ENCODE measurements at regions not wholly inside any gene's neighbourhood (a gene's known extent, or its start where the extent isn't known, plus 50 kb on each side); places are given as distances from the start of the nearest gene placed in this dataset.
A peak's percentile ranks its signal among the peaks of the same experiment; 100 is the strongest.

DNA sequence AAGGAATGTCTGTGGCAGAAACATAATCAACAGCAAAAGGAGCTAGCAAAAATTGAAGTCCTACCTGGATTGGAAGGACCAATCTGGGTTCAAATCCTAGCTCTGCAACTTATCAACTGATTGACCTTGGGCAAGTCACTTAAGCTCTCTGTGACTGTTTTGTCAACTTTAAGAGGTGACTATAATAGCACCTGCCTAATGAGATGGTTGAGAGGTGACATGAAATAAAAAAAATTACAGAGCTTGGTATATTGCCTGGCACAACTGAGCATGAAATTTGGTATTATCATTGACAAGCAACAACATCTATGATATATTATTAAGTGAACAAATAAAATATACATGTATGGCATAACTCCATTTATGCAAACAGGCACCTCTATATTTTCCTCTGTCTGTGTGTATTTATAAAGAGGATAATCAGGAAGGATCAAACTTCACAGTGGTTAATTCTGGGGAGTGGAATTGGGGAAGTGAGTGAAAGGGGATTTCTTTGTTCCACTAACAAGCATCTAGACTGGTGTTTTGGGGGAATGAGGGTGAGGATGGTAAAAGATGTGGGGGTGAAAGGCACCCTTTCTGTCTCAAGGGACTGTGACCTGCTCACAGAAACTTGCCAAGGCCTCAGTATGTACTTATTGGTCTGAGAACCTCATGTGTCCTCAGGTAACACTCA lies 132.8 kb upstream of the SERTAD2 start:
- no peak overlapping the region for H3K27ac Mint-ChIP-seq (ENCODE audit: unreplicated experiment)
- H3K36me3 Mint-ChIP-seq (ENCODE audit: low read depth): no peaks in the 10 kb centered on the region
- no peaks in the 10 kb centered on the region for H3K4me1 Mint-ChIP-seq
- H3K27me3 Mint-ChIP-seq (ENCODE audit: low read depth): no peaks in the 10 kb centered on the region
- H3K4me3 Mint-ChIP-seq: no peak overlapping the region
- TF ChIP-seq, protein P1, sequence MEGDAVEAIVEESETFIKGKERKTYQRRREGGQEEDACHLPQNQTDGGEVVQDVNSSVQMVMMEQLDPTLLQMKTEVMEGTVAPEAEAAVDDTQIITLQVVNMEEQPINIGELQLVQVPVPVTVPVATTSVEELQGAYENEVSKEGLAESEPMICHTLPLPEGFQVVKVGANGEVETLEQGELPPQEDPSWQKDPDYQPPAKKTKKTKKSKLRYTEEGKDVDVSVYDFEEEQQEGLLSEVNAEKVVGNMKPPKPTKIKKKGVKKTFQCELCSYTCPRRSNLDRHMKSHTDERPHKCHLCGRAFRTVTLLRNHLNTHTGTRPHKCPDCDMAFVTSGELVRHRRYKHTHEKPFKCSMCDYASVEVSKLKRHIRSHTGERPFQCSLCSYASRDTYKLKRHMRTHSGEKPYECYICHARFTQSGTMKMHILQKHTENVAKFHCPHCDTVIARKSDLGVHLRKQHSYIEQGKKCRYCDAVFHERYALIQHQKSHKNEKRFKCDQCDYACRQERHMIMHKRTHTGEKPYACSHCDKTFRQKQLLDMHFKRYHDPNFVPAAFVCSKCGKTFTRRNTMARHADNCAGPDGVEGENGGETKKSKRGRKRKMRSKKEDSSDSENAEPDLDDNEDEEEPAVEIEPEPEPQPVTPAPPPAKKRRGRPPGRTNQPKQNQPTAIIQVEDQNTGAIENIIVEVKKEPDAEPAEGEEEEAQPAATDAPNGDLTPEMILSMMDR (conservative IDR thresholded peaks at IDR 0.05): no peak
- no peak for DNase-seq (ENCODE audit: low read depth, low spot score)
- H3K9me3 Mint-ChIP-seq: no peaks in the 10 kb centered on the region

DNA sequence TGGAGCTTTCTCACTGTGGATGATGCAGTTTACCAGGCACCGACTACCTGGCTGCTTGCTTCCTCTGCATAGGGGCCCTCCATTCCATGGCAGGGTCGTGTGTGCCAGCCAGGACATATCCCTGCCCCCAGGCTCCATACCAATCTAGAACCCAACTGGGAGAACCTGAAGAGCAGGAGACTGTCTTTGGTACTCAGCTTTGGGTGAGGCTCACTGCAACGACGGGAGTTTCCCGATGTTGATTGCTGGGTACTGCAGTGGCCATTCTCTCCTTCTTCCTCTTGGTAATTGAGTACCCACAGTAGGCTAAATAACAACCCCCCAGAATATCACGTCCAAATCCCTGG lies 133.3 kb upstream of the SERTAD2 start:
- Mint-ChIP-seq H3K9me3 (no peaks in the 10 kb centered on the region), H3K4me1 (no peaks in the 10 kb centered on the region), H3K4me3 (no peak overlapping the region), H3K27ac (ENCODE audit: unreplicated experiment) (no peak overlapping the region), H3K27me3 (ENCODE audit: low read depth) (no peaks in the 10 kb centered on the region), H3K36me3 (ENCODE audit: low read depth) (no peaks in the 10 kb centered on the region)
- TF ChIP-seq, protein P1 (conservative IDR thresholded peaks at IDR 0.05): no peak
- no peak for DNase-seq (ENCODE audit: low read depth, low spot score)

DNA sequence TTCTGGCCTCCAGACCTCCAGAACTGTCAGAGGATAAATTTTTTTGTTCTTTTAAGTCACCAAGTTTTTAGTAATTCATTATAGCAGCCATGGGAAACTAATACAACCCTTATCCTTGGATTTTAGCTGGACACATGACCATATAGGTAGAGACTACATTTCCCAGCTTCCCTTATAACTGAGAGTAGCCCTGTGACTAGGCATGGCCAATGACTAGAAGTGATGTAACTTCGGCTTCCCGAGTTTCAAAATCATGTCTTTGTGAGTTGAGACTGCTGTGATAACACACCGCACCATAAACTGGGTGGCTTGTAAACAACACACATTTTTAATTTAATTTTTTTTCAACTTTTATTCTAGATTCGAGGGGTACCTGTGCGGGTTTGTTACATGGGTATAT lies 134.0 kb upstream of the SERTAD2 start:
- TF ChIP-seq, protein P1 (conservative IDR thresholded peaks at IDR 0.05): no peak
- Mint-ChIP-seq H3K4me1 (no peaks in the 10 kb centered on the region), H3K27me3 (ENCODE audit: low read depth) (no peaks in the 10 kb centered on the region), H3K36me3 (ENCODE audit: low read depth) (no peaks in the 10 kb centered on the region), H3K4me3 (no peak overlapping the region), H3K27ac (ENCODE audit: unreplicated experiment) (no peak overlapping the region), H3K9me3 (no peaks in the 10 kb centered on the region)
- DNase-seq (ENCODE audit: low read depth, low spot score): no peak

DNA sequence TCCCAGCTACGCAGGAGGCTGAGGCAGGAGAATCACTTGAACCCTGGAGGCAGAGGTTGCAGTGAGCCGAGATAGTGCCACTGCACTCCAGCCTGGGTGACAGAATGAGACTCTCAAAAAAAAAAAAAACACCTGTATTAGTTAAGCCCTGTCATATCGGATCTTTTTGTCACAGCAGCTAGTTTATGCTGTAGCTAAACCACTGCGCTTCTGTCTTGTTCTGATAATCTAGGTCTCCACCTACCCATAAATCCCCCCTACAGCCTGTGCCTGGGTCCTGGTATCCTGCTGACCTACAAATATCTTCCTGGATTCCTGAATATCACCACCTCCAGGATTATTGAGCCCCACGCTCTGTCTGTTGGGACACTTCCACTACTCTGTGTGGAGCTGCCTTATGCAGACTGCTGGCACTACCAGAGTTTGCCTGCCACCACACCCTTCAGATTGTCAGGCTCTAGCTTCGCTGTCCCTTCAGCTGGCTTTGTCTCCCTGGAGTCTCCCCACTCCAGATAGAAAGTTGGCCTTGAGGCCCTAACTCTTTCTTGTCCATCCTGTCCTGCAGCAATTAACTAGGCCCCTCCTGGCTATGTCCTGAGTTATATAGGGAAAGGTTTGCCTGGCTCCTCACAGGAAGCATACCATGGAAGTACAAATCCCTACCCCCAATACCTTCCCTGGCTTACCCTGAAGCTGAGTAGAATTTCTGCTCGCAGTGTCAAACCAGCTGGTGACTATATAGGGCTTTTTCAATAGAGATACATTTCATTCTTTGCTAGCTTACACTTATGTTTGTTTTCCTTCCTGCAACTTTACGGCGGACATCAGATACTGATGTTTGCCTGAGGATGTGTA lies 136.0 kb upstream of the SERTAD2 start:
- Mint-ChIP-seq H3K4me1 (no peaks in the 10 kb centered on the region), H3K9me3 (no peaks in the 10 kb centered on the region), H3K27ac (ENCODE audit: unreplicated experiment) (peak overlapping the region; percentile 80), H3K4me3 (no peak overlapping the region), H3K27me3 (ENCODE audit: low read depth) (peaks cover 2% of the 10 kb centered on the region), H3K36me3 (ENCODE audit: low read depth) (no peaks in the 10 kb centered on the region)
- TF ChIP-seq, protein P1 (conservative IDR thresholded peaks at IDR 0.05): no peak
- no peak for DNase-seq (ENCODE audit: low read depth, low spot score)

DNA sequence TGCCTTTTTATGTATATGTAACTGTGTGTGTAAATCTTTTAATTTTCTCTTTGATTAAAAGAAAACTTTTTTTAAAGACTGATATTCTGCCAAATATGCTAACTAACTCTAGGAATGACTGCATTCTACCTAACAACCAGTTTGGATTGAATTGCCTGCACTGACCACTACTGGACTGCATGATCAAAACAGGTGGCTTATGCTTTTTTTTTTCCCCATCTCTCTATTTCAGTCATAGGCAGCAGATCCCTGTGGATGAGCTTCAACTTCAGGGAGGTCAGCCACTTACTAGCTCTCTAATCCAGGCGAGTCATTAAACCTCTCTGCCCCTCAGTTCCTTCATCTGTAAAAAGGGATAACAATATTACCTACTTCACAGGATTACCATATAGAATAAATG lies 138.6 kb upstream of the SERTAD2 start:
- DNase-seq (ENCODE audit: low read depth, low spot score): no peak
- Mint-ChIP-seq H3K9me3 (no peaks in the 10 kb centered on the region), H3K4me1 (no peaks in the 10 kb centered on the region), H3K4me3 (no peak overlapping the region), H3K27me3 (ENCODE audit: low read depth) (peaks cover 2% of the 10 kb centered on the region), H3K36me3 (ENCODE audit: low read depth) (no peaks in the 10 kb centered on the region), H3K27ac (ENCODE audit: unreplicated experiment) (no peak overlapping the region)
- TF ChIP-seq, protein P1 (conservative IDR thresholded peaks at IDR 0.05): no peak
